Stimulated activated naive CD8-positive, alpha-beta T cell treated with anti-CD3 and anti-CD28 coated beads, Interleukin-15, Interleukin-2, amounts not matched to agents 100 ng/mL and 50 ng/mL, for 24 hours (primary cell): ENCODE measurements at regions not wholly inside any gene's neighbourhood (a gene's known extent, or its start where the extent isn't known, plus 50 kb on each side); places are given as distances from the start of the nearest gene placed in this dataset.
"Not testable (repeated sequence)": the region's sequence is repeated elsewhere in the genome, so short reads cannot be mapped to it uniquely, and the experiment has no call there.

Experiments
- H3K27ac Mint-ChIP-seq: one replicate; pipeline ENCODE4 v1.8.0; 2021; ENCODE audit warnings: mild to moderate bottlenecking, mixed read lengths
- H3K27me3 Mint-ChIP-seq: one replicate; pipeline ENCODE4 v1.8.0; 2021; ENCODE audit warnings: mixed read lengths
- H3K36me3 Mint-ChIP-seq: one replicate; pipeline ENCODE4 v1.8.0; 2021; ENCODE audit warnings: low read depth, mixed read lengths
- H3K4me1 Mint-ChIP-seq: one replicate; pipeline ENCODE4 v1.8.0; 2021; ENCODE audit warnings: low read depth, mixed read lengths
- H3K4me3 Mint-ChIP-seq: one replicate; pipeline ENCODE4 v1.8.0; 2021; ENCODE audit warnings: mild to moderate bottlenecking, mixed read lengths
- H3K9me3 Mint-ChIP-seq: one replicate; pipeline ENCODE4 v1.8.0; 2021; ENCODE audit warnings: mixed read lengths

DNA sequence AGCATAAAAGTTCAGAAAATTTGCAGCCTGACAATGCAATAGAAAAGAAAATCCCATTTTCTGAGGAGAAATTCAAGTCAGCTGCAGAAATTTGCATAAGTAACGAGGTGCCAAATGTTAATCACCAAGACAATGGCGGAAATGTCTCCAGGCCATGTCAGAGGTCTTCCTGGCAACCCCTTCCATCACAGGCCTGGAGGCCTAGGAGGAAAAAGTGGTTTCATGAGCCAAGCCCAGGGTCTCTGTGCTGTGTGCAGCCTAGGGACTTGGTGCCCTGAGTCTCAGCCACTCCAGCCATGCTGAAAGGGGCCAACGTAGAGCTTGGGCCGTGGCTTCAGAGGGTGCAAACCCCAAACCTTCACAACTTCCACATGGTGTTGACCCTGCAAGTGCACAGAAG lies 94.8 kb upstream of the UNC5B start:
- H3K36me3 Mint-ChIP-seq, H3K27ac Mint-ChIP-seq, H3K4me3 Mint-ChIP-seq, H3K4me1 Mint-ChIP-seq: not testable (repeated sequence)
- H3K27me3 Mint-ChIP-seq: peaks cover 32% of the 10 kb centered on the region
- peaks cover 32% of the 10 kb centered on the region for H3K9me3 Mint-ChIP-seq

GRCh38 chr10:71123023-71123422 lies 89.3 kb upstream of the UNC5B start:
- Mint-ChIP-seq H3K27ac (no peak overlapping the region), H3K27me3 (peaks cover 38% of the 10 kb centered on the region), H3K9me3 (peaks cover 14% of the 10 kb centered on the region), H3K4me1 (peaks cover under 1% of the 10 kb centered on the region), H3K4me3 (no peak overlapping the region), H3K36me3 (no peaks in the 10 kb centered on the region)

GRCh38 chr10:71124921-71125748 lies 87.2 kb upstream of the UNC5B start:
- Mint-ChIP-seq H3K9me3 (peaks cover 8% of the 10 kb centered on the region), H3K27ac (no peak overlapping the region), H3K4me1 (peaks cover 8% of the 10 kb centered on the region), H3K4me3 (no peak overlapping the region), H3K27me3 (peaks cover 38% of the 10 kb centered on the region), H3K36me3 (no peaks in the 10 kb centered on the region)

DNA sequence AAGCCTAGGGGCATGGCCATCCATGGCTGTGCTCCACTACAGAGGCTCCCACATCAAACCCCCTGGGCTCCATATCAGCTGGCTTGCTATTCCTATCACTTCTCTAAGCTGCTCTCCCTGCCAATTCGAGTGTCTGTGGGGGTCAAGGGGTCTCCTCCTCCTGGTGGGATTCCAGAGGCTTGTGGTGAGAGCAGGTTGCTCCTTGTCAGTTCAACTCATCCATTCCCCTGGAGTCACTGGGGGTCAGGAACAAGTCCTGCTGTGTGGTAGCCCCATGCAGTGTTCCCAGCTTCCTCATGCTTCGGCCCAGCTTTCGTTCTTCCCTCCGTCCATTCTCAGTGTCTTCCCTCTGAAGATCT lies 86.6 kb upstream of the UNC5B start:
- H3K4me1 Mint-ChIP-seq: peaks cover 8% of the 10 kb centered on the region
- H3K36me3 Mint-ChIP-seq: no peaks in the 10 kb centered on the region
- H3K9me3 Mint-ChIP-seq: peaks cover 4% of the 10 kb centered on the region
- peaks cover 37% of the 10 kb centered on the region for H3K27me3 Mint-ChIP-seq
- H3K4me3 Mint-ChIP-seq: no peak overlapping the region
- H3K27ac Mint-ChIP-seq: no peak overlapping the region

- Mint-ChIP-seq H3K9me3 (no peaks in the 10 kb centered on the region), H3K36me3 (no peaks in the 10 kb centered on the region), H3K4me1 (peaks cover 8% of the 10 kb centered on the region), H3K27ac (no peak overlapping the region), H3K27me3 (peaks cover 35% of the 10 kb centered on the region), H3K4me3 (no peak overlapping the region)
Observed at GRCh38 chr10:71126432-71126831, 85.9 kb upstream of the UNC5B start.

- H3K27ac Mint-ChIP-seq: no peak overlapping the region
- H3K4me3 Mint-ChIP-seq: no peak overlapping the region
- peaks cover 8% of the 10 kb centered on the region for H3K4me1 Mint-ChIP-seq
- no peaks in the 10 kb centered on the region for H3K9me3 Mint-ChIP-seq
- peaks cover 30% of the 10 kb centered on the region for H3K27me3 Mint-ChIP-seq
- H3K36me3 Mint-ChIP-seq: no peaks in the 10 kb centered on the region
Observed at GRCh38 chr10:71127104-71127503, 85.3 kb upstream of the UNC5B start.

DNA sequence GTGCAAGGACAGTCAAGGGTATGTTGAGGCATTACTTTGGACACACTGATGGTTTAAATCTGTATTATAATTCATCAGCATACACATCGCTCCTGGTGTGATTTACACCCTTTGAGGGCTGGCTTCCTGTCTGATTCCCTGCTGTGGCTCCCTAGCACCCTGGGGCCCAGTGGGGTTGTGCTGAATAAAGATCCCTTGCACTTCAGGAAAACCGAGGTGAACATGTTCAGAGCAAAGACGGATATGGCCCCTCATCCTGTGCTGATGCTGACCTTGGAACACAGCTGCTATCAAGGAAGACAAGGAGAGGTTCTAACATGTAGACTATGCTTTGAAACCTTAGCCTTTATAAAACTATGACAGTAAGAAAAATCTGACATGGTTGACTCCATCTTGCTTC lies 84.6 kb upstream of the UNC5B start:
- H3K27ac Mint-ChIP-seq: no peak overlapping the region
- peaks cover 8% of the 10 kb centered on the region for H3K4me1 Mint-ChIP-seq
- H3K9me3 Mint-ChIP-seq: no peaks in the 10 kb centered on the region
- no peak overlapping the region for H3K4me3 Mint-ChIP-seq
- H3K27me3 Mint-ChIP-seq: peaks cover 23% of the 10 kb centered on the region
- H3K36me3 Mint-ChIP-seq: no peaks in the 10 kb centered on the region

DNA sequence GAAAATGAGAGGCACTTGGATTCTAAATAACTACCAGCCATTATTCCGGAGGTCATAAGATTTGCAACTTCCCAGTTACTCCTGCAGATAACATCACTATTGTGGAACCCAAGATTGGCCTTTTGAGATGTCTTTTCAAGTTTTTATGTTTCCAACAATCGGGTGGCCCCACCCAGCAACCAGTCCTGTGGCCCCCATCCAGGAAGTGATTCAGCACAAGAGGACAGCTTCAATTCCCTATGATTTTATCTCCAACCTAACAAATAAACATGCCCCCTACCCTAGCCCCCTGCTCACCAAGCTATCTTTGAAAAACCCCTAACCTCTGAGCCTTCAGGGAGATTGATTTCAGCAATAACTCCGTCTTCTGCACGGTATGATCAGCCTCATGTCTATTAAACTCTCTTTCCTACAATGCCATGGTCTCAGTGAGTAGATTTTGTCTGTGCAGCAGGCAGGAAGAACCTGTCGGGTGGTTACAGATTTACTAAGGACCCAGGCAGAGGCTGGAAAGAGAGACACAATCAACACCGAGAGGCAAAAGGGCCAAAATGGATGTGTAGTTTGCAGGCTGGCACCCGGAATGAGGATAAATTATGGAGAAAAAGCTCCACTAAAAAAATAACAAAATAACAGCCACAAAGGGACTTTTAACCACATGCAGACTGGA lies 83.9 kb upstream of the UNC5B start:
- no peak overlapping the region for H3K4me3 Mint-ChIP-seq
- H3K9me3 Mint-ChIP-seq: no peaks in the 10 kb centered on the region
- H3K27me3 Mint-ChIP-seq: peaks cover 18% of the 10 kb centered on the region

GRCh38 chr10:71131096-71131495 lies 81.3 kb upstream of the UNC5B start:
- no peaks in the 10 kb centered on the region for H3K9me3 Mint-ChIP-seq
- no peaks in the 10 kb centered on the region for H3K36me3 Mint-ChIP-seq
- peaks cover 7% of the 10 kb centered on the region for H3K27me3 Mint-ChIP-seq
- peaks cover 8% of the 10 kb centered on the region for H3K4me1 Mint-ChIP-seq
- H3K27ac Mint-ChIP-seq: no peak overlapping the region
- H3K4me3 Mint-ChIP-seq: no peak overlapping the region

More for the DNA sequence above, 83.9 kb upstream of the UNC5B start:
- Mint-ChIP-seq H3K36me3 (no peaks in the 10 kb centered on the region), H3K4me1 (peaks cover 8% of the 10 kb centered on the region), H3K27ac (no peak overlapping the region)

DNA sequence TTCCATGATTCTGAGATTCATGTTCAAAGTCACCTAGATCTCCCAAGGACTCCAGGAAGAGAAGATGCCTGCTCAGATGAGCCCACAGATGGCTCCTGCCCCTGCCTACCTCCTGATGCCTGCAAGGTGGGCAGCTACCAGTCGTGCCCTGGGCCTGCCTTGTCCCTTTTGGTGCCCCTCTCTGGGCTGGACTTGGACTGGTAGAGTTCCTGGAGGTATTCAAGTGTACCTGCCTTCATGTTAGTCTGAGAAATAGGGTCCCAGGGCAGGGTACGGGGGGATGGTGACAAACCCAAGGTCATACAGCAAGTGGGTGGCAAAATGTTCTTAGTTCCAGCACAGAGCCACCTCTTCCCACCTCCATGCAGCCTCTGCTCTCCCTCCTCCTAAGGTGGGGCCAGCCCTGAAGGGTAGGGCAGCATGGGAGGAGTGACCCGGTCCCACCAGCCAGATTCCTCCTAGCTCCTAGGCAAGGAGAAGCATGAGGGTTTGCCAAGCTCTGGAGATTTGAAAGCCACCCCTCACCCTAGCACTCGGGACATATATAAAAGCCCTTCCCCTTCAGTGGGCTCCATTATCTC lies 80.8 kb upstream of the UNC5B start:
- no peak overlapping the region for H3K4me3 Mint-ChIP-seq
- no peak overlapping the region for H3K27ac Mint-ChIP-seq
- H3K4me1 Mint-ChIP-seq: peaks cover 8% of the 10 kb centered on the region
- H3K27me3 Mint-ChIP-seq: peaks cover 6% of the 10 kb centered on the region
- H3K9me3 Mint-ChIP-seq: no peaks in the 10 kb centered on the region
- no peaks in the 10 kb centered on the region for H3K36me3 Mint-ChIP-seq

DNA sequence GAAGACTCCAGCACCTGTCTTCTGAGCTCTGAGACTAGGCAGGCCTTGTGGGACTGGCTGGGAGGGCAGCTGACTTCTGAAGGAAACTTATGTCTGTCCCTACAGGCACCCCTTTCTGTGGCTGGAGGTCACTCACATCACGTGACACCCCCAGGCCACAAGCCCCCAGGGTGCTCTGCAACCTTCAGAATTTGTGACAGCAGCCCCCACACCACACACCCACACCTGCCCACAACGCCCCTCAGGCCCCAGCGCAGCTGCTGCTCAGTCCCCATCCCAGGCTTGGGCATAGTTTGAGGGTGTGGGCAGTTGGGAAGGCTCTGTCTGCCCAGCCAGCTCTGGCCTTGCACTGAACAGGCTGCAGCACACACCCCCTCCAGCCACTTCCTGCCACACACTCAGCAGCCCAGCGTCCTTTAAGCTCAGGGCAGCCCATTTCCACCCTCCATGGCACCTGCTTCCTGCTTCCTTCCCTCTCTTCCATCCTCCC lies 80.0 kb upstream of the UNC5B start:
- no peak overlapping the region for H3K27ac Mint-ChIP-seq
- H3K4me3 Mint-ChIP-seq: no peak overlapping the region
- peaks cover 8% of the 10 kb centered on the region for H3K4me1 Mint-ChIP-seq
- peaks cover 6% of the 10 kb centered on the region for H3K27me3 Mint-ChIP-seq
- no peaks in the 10 kb centered on the region for H3K36me3 Mint-ChIP-seq
- no peaks in the 10 kb centered on the region for H3K9me3 Mint-ChIP-seq

- Mint-ChIP-seq H3K36me3 (no peaks in the 10 kb centered on the region), H3K4me1 (no peaks in the 10 kb centered on the region), H3K4me3 (no peak overlapping the region), H3K9me3 (no peaks in the 10 kb centered on the region), H3K27ac (no peak overlapping the region), H3K27me3 (peaks cover 10% of the 10 kb centered on the region)
Observed at GRCh38 chr10:71133710-71134686, 78.4 kb upstream of the UNC5B start.

DNA sequence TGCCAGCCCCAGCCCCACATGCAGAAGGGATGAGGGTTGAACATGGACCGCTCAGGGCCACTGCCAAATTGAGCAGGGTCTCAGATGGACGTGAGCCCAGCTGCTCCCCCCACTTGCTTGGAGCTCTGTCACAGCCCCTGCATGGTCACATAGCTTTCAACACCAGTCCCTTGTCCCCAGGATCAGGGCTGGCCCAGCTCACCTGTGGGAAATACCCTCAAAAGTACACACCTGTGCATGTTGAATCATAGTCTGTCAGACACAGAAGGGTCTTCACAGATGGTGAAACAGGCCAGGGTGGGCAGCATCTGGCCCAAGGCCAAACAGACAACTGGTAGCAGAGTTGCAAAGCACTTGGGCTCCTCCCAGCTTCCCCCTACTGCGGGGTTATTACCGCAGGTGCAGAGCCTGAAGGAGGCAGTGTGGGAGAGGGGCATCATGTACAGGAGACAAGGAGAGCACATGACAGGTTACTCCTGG lies 77.6 kb upstream of the UNC5B start:
- Mint-ChIP-seq H3K9me3 (no peaks in the 10 kb centered on the region), H3K27ac (no peak overlapping the region), H3K27me3 (peaks cover 16% of the 10 kb centered on the region), H3K4me3 (no peak overlapping the region), H3K36me3 (no peaks in the 10 kb centered on the region), H3K4me1 (no peaks in the 10 kb centered on the region)

DNA sequence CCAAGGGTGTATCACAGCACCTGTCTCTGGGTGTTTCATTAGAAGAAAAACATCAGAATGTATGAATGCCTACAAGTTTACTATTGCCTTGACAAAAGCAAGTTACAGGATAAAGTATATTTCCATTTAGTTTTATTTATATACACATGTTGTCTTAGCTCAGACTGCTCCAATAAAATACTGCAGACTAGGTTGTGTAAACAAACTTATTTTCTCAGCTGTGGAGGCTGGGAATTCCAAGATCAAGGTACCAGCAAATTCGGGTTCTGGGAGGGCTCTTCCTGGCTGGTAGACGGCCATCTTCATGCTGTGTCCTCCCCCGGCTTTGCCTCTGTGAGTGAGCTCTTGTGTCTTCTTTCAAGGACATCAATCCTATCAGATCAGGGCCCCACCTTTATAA lies 77.1 kb upstream of the UNC5B start:
- no peaks in the 10 kb centered on the region for H3K9me3 Mint-ChIP-seq
- no peaks in the 10 kb centered on the region for H3K36me3 Mint-ChIP-seq
- H3K4me1 Mint-ChIP-seq: no peaks in the 10 kb centered on the region
- H3K27me3 Mint-ChIP-seq: peaks cover 16% of the 10 kb centered on the region
- no peak overlapping the region for H3K4me3 Mint-ChIP-seq
- no peak overlapping the region for H3K27ac Mint-ChIP-seq
